ENCODE measurements at regions not wholly inside any gene's neighbourhood (a gene's known extent, or its start where the extent isn't known, plus 50 kb on each side); places are given as distances from the start of the nearest gene placed in this dataset.

DNA sequence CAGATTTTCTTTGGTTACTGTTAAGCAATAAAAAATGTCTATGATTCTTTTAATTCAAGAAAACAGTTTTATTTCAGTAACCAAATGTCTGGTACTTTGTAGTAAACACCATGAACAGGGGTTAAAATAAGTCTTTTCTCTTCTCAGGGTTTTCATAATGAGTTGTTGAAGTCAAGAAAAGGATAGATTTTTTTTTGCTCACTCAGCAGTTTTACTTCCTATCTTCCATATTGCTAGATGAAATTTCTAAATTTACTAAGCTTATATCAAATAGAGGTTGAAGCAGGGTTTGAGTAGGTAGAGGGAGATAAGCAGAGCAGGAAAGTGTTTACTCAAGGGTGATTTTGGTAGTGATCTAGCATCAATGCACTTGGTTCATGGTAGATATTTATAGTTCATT is 1031.3 kb downstream of the C4orf33 start:
- TF ChIP-seq, protein P1, sequence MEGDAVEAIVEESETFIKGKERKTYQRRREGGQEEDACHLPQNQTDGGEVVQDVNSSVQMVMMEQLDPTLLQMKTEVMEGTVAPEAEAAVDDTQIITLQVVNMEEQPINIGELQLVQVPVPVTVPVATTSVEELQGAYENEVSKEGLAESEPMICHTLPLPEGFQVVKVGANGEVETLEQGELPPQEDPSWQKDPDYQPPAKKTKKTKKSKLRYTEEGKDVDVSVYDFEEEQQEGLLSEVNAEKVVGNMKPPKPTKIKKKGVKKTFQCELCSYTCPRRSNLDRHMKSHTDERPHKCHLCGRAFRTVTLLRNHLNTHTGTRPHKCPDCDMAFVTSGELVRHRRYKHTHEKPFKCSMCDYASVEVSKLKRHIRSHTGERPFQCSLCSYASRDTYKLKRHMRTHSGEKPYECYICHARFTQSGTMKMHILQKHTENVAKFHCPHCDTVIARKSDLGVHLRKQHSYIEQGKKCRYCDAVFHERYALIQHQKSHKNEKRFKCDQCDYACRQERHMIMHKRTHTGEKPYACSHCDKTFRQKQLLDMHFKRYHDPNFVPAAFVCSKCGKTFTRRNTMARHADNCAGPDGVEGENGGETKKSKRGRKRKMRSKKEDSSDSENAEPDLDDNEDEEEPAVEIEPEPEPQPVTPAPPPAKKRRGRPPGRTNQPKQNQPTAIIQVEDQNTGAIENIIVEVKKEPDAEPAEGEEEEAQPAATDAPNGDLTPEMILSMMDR (IDR thresholded peaks at IDR 0.05; ENCODE audit: control insufficient read depth, insufficient read depth, low read depth, low read length, missing control alignments), result no peak
- no peak overlapping the region for H3K4me3 ChIP-seq (ENCODE audit: control insufficient read depth, low read depth, low read length)

DNA sequence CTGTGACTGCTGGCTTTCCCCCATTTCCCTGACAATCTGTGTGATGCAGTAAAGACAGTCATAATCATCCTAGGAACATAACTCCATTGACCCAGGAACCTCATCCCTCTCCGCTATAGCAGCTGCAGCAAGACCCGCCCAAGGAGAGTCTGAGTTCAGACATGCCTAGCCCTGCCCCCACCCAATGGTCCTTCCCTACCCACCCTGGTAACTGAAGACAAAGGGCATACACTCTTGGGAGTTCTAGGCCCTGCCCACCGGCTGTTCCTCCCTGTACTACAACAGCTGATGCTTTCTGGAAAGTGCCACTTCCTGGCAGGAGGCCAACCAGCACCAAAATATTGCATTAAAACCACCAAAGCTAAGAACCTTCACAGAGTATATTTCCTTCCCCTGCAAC is 1035.6 kb downstream of the C4orf33 start:
- TF ChIP-seq, protein P1 (IDR thresholded peaks at IDR 0.05; ENCODE audit: control insufficient read depth, insufficient read depth, low read depth, low read length, missing control alignments), result no peak
- H3K4me3 ChIP-seq (ENCODE audit: control insufficient read depth, low read depth, low read length), result no peak overlapping the region
- no peak for DNase-seq (ENCODE audit: low read depth)

More for the DNA sequence above, 1031.3 kb downstream of the C4orf33 start:
- no peak for DNase-seq (ENCODE audit: low read depth)

- no peak for DNase-seq (ENCODE audit: low read depth)
- TF ChIP-seq, protein P1 (IDR thresholded peaks at IDR 0.05; ENCODE audit: control insufficient read depth, insufficient read depth, low read depth, low read length, missing control alignments), result no peak
- H3K4me3 ChIP-seq (ENCODE audit: control insufficient read depth, low read depth, low read length), result no peak overlapping the region
Observed at GRCh38 chr4:130141651-130142050, 1045.7 kb downstream of the C4orf33 start.

- no peak overlapping the region for H3K4me3 ChIP-seq (ENCODE audit: control insufficient read depth, low read depth, low read length)
- TF ChIP-seq, protein P1 (IDR thresholded peaks at IDR 0.05; ENCODE audit: control insufficient read depth, insufficient read depth, low read depth, low read length, missing control alignments), result no peak
- no peak for DNase-seq (ENCODE audit: low read depth)
Observed at GRCh38 chr4:130143656-130144055, 1047.7 kb downstream of the C4orf33 start.

DNA sequence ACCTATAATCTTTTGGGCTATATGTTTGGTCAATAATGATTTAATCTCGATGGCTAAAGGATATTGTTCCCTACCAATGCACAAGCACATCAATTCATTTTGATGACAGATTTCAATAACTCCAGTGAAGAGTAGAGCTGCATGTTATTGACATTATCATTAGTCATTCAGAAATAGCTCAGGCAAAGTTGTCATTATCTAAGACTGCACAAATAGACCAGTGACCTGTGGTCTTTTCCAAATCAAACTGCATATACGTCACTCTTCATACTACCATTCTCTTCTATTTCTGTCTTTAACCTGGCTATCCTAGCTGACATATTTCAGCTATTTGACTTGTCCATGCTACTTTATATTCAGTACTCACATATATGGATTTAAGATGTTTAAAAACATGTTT is 1050.8 kb downstream of the C4orf33 start:
- TF ChIP-seq, protein P1 (IDR thresholded peaks at IDR 0.05; ENCODE audit: control insufficient read depth, insufficient read depth, low read depth, low read length, missing control alignments), result no peak
- DNase-seq (ENCODE audit: low read depth), result no peak
- H3K4me3 ChIP-seq (ENCODE audit: control insufficient read depth, low read depth, low read length), result no peak overlapping the region

GRCh38 chr4:130147641-130148040 is 1051.7 kb downstream of the C4orf33 start:
- no peak overlapping the region for H3K4me3 ChIP-seq (ENCODE audit: control insufficient read depth, low read depth, low read length)
- TF ChIP-seq, protein P1 (IDR thresholded peaks at IDR 0.05; ENCODE audit: control insufficient read depth, insufficient read depth, low read depth, low read length, missing control alignments), result no peak
- DNase-seq (ENCODE audit: low read depth), result no peak

DNA sequence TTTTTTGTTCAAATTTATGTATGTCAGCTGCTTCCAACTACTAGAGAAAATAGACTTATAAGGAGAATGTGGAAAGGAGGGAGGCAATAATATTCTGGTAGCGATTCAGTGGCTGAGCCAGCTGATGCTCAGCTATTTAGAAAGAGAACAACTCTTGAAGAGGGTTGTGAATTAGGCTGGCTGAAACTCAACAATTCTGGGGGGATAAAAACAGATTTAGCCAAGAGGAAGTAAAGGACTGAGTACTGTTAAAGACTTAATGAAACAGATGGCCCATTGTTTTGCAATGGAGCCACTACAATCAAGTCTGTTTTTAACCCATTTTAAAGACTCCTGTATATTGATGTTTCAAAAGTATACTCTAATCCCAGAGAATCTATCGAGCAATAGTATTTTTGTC is 1058.9 kb downstream of the C4orf33 start:
- H3K4me3 ChIP-seq (ENCODE audit: control insufficient read depth, low read depth, low read length), result no peak overlapping the region
- TF ChIP-seq, protein P1 (IDR thresholded peaks at IDR 0.05; ENCODE audit: control insufficient read depth, insufficient read depth, low read depth, low read length, missing control alignments), result no peak
- no peak for DNase-seq (ENCODE audit: low read depth)
